ENCODE measurements at regions not wholly inside any gene's neighbourhood (a gene's known extent, or its start where the extent isn't known, plus 50 kb on each side); places are given as distances from the start of the nearest gene placed in this dataset.

DNA sequence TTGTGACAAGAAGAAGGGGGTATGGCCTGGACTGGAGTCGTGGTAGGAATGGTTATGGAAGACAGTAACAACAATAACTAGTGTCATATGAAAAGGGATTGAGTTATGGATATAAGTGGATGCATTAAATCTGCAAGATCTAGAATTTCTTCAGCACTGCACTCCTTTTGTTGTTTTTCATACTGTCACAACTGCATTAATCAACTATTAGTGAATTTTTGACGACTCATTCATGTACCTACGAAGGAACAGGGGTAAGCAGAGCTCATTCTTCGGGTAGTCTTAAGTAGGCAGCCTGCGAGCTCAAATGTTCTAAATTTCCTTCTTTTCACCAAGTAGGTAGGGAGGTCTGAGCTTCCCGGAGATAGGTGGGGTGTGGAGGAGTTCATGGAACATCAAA is 109.7 kb upstream of the UPP2 start (continued):
- TF ChIP-seq, protein P1, sequence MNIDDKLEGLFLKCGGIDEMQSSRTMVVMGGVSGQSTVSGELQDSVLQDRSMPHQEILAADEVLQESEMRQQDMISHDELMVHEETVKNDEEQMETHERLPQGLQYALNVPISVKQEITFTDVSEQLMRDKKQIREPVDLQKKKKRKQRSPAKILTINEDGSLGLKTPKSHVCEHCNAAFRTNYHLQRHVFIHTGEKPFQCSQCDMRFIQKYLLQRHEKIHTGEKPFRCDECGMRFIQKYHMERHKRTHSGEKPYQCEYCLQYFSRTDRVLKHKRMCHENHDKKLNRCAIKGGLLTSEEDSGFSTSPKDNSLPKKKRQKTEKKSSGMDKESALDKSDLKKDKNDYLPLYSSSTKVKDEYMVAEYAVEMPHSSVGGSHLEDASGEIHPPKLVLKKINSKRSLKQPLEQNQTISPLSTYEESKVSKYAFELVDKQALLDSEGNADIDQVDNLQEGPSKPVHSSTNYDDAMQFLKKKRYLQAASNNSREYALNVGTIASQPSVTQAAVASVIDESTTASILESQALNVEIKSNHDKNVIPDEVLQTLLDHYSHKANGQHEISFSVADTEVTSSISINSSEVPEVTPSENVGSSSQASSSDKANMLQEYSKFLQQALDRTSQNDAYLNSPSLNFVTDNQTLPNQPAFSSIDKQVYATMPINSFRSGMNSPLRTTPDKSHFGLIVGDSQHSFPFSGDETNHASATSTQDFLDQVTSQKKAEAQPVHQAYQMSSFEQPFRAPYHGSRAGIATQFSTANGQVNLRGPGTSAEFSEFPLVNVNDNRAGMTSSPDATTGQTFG (tag by site-specific recombination; IDR thresholded peaks at IDR 0.05; ENCODE audit: borderline replicate concordance): no peak
- no peak for TF ChIP-seq ZNF529 (tag by site-specific recombination; IDR thresholded peaks at IDR 0.05; ENCODE audit: insufficient replicate concordance)
- TF ChIP-seq ZNF366 (tag by site-specific recombination; conservative IDR thresholded peaks at IDR 0.05): no peak
- TF ChIP-seq ZNF677 (tag by site-specific recombination; IDR thresholded peaks at IDR 0.05): no peak

GRCh38 chr2:157990173-157990572 is 111.5 kb upstream of the UPP2 start:
- TF ChIP-seq ZNF341 (tag by site-specific recombination; IDR thresholded peaks at IDR 0.05; ENCODE audit: low read depth) (peak; percentile 53; the same call in 1 of the 2 replicates), YY2 (tag by site-specific recombination; IDR thresholded peaks at IDR 0.05) (no peak), FEZF1 (tag by site-specific recombination; IDR thresholded peaks at IDR 0.05) (peak; percentile 28; the same call in 1 of the 2 replicates)
- TF ChIP-seq, protein P2, sequence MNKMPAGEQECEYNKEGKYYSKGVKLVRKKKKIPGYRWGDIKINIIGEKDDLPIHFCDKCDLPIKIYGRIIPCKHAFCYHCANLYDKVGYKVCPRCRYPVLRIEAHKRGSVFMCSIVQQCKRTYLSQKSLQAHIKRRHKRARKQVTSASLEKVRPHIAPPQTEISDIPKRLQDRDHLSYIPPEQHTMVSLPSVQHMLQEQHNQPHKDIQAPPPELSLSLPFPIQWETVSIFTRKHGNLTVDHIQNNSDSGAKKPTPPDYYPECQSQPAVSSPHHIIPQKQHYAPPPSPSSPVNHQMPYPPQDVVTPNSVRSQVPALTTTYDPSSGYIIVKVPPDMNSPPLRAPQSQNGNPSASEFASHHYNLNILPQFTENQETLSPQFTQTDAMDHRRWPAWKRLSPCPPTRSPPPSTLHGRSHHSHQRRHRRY (tag by site-specific recombination; IDR thresholded peaks at IDR 0.05): no peak
- CTCF ChIA-PET: interaction anchor here (1.1 kb wide), 1 partner anchor 656 kb away, joined by 4 read pairs; no protein-coding TSS in a partner anchor
- H3K4me1 ChIP-seq (ENCODE audit: control insufficient read depth, insufficient read depth, low read length): no peaks in the 10 kb centered on the region
- H3K36me3 ChIP-seq (ENCODE audit: control insufficient read depth in 2 of 2, insufficient read depth in 1 of 2, low read length in 2 of 2): no peaks in the 10 kb centered on the region
- no peak overlapping the region for H3K4me3 ChIP-seq (ENCODE audit: low read depth, low read length)
- POLR2A ChIA-PET: interaction anchor here (0.5 kb wide), 1 partner anchor 1796 kb away, joined by 3 read pairs; no protein-coding TSS in a partner anchor
- no peak overlapping the region for H3K27ac ChIP-seq (ENCODE audit: extremely low read depth, low read depth, low read length)
- H3K9me3 ChIP-seq (ENCODE audit: control insufficient read depth, insufficient read depth, low read depth, low read length): no peaks in the 10 kb centered on the region

- POLR2A ChIA-PET: no interaction called here
- TF ChIP-seq, protein P3, sequence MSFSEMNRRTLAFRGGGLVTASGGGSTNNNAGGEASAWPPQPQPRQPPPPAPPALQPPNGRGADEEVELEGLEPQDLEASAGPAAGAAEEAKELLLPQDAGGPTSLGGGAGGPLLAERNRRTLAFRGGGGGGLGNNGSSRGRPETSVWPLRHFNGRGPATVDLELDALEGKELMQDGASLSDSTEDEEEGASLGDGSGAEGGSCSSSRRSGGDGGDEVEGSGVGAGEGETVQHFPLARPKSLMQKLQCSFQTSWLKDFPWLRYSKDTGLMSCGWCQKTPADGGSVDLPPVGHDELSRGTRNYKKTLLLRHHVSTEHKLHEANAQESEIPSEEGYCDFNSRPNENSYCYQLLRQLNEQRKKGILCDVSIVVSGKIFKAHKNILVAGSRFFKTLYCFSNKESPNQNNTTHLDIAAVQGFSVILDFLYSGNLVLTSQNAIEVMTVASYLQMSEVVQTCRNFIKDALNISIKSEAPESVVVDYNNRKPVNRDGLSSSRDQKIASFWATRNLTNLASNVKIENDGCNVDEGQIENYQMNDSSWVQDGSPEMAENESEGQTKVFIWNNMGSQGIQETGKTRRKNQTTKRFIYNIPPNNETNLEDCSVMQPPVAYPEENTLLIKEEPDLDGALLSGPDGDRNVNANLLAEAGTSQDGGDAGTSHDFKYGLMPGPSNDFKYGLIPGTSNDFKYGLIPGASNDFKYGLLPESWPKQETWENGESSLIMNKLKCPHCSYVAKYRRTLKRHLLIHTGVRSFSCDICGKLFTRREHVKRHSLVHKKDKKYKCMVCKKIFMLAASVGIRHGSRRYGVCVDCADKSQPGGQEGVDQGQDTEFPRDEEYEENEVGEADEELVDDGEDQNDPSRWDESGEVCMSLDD (tag by site-specific recombination; IDR thresholded peaks at IDR 0.05): no peak
- 0 out of 2 replicates have a peak, but pooled peaks have one; percentile 22 for TF ChIP-seq EGR2 (tag by site-specific recombination; IDR thresholded peaks at IDR 0.05; ENCODE audit: low read depth)
- CTCF ChIA-PET: interaction anchor here (1.1 kb wide), 1 partner anchor 656 kb away, joined by 4 read pairs; no protein-coding TSS in a partner anchor
- Histone ChIP-seq H3K4me1 (ENCODE audit: control insufficient read depth, insufficient read depth, low read length) (no peaks in the 10 kb centered on the region), H3K27ac (ENCODE audit: extremely low read depth, low read depth, low read length) (no peak overlapping the region), H3K4me3 (ENCODE audit: low read depth, low read length) (no peak overlapping the region), H3K9me3 (ENCODE audit: control insufficient read depth, insufficient read depth, low read depth, low read length) (no peaks in the 10 kb centered on the region), H3K36me3 (ENCODE audit: control insufficient read depth in 2 of 2, insufficient read depth in 1 of 2, low read length in 2 of 2) (no peaks in the 10 kb centered on the region)
Observed at GRCh38 chr2:157989227-157989626, 112.4 kb upstream of the UPP2 start.

- no peaks in the 10 kb centered on the region for H3K9me3 ChIP-seq (ENCODE audit: control insufficient read depth, insufficient read depth, low read depth, low read length)
- CTCF ChIA-PET: interaction anchor here (1.5 to 1.8 kb wide), 2 partner anchors 8 to 37 kb away, joined by 3 to 6 read pairs; no protein-coding TSS in a partner anchor
- TF ChIP-seq ZNF701 (tag by site-specific recombination; IDR thresholded peaks at IDR 0.05): no peak
- no peak for TF ChIP-seq GLI4 (tag by site-specific recombination; IDR thresholded peaks at IDR 0.05)
- TF ChIP-seq, protein P4, sequence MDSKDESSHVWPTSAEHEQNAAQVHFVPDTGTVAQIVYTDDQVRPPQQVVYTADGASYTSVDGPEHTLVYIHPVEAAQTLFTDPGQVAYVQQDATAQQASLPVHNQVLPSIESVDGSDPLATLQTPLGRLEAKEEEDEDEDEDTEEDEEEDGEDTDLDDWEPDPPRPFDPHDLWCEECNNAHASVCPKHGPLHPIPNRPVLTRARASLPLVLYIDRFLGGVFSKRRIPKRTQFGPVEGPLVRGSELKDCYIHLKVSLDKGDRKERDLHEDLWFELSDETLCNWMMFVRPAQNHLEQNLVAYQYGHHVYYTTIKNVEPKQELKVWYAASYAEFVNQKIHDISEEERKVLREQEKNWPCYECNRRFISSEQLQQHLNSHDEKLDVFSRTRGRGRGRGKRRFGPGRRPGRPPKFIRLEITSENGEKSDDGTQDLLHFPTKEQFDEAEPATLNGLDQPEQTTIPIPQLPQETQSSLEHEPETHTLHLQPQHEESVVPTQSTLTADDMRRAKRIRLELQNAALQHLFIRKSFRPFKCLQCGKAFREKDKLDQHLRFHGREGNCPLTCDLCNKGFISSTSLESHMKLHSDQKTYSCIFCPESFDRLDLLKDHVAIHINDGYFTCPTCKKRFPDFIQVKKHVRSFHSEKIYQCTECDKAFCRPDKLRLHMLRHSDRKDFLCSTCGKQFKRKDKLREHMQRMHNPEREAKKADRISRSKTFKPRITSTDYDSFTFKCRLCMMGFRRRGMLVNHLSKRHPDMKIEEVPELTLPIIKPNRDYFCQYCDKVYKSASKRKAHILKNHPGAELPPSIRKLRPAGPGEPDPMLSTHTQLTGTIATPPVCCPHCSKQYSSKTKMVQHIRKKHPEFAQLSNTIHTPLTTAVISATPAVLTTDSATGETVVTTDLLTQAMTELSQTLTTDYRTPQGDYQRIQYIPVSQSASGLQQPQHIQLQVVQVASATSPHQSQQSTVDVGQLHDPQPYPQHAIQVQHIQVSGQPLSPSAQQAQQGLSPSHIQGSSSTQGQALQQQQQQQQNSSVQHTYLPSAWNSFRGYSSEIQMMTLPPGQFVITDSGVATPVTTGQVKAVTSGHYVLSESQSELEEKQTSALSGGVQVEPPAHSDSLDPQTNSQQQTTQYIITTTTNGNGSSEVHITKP (tag by site-specific recombination; IDR thresholded peaks at IDR 0.05): no peak
- TF ChIP-seq HIC1 (tag by site-specific recombination; IDR thresholded peaks at IDR 0.05): no peak
- no peak for TF ChIP-seq YY1 (tag by site-specific recombination; IDR thresholded peaks at IDR 0.05)
- no peak for TF ChIP-seq ZNF366 (tag by site-specific recombination; conservative IDR thresholded peaks at IDR 0.05)
- no peak for TF ChIP-seq ZNF776 (tag by site-specific recombination; IDR thresholded peaks at IDR 0.05; ENCODE audit: borderline replicate concordance)
- no peak for TF ChIP-seq ZNF514 (tag by site-specific recombination; IDR thresholded peaks at IDR 0.05)
Observed at GRCh38 chr2:157986761-157987160, 110.6 kb upstream of the ACVR1 start.

More at GRCh38 chr2:157986761-157987160, 110.6 kb upstream of the ACVR1 start:
- POLR2A ChIA-PET: no interaction called here
- H3K4me3 ChIP-seq (ENCODE audit: low read depth, low read length): no peak overlapping the region
- no peak overlapping the region for H3K27ac ChIP-seq (ENCODE audit: extremely low read depth, low read depth, low read length)
- H3K4me1 ChIP-seq (ENCODE audit: control insufficient read depth, insufficient read depth, low read length): no peaks in the 10 kb centered on the region
- H3K36me3 ChIP-seq (ENCODE audit: control insufficient read depth in 2 of 2, insufficient read depth in 1 of 2, low read length in 2 of 2): no peaks in the 10 kb centered on the region
